IMR-90 (cell line): ENCODE measurements at regions not wholly inside any gene's neighbourhood (a gene's known extent, or its start where the extent isn't known, plus 50 kb on each side); places are given as distances from the start of the nearest gene placed in this dataset.

ENCODE experiments used
- ATAC-seq: fragments of 200-7000 bp; cut with Tn5 transposase; 2 replicates; pipeline ENCODE4 v1.9.1; 2020; ENCODE audit warnings: low read depth, mild to moderate bottlenecking, moderate library complexity
- BruUV-seq: library from RNA; stranded (reverse); fragments of 400-500 nt; replicated peaks from 2 replicates; lab custom pipeline; 2021; lab: Mats Ljungman, UMichigan
- CTCF ChIA-PET: fragments of 300-600 bp; formaldehyde crosslinking; extraction: SDS; loops from one replicate; lab custom pipeline; 2021; ENCODE audit warnings: antibody characterized with exemption; lab: Yijun Ruan, JAX
- POLR2A ChIA-PET: fragments of 300-600 bp; sonication (Branson Sonifier 250); formaldehyde crosslinking; loops from one replicate; lab custom pipeline; 2022; ENCODE audit warnings: antibody characterized with exemption; ENCODE audit not compliant: unreplicated experiment; lab: Charles Lee
- DNase-seq: peaks from one replicate; pipeline ENCODE4 v3.0.0; 2013
- H2AFZ ChIP-seq: replicated peaks from 2 replicates; pipeline ENCODE3; 2013; ENCODE audit warnings: low read length, mild to moderate bottlenecking; ENCODE audit not compliant: poor library complexity
- H2AK5ac ChIP-seq: 2 replicates; pipeline ENCODE4 v1.6.1; 2013; ENCODE audit warnings: low read depth, low read length, inconsistent platforms
- H2AK9ac ChIP-seq: replicated peaks from 2 replicates; pipeline ENCODE3; 2013; ENCODE audit warnings: mild to moderate bottlenecking, low read depth, low read length, moderate library complexity; ENCODE audit not compliant: poor library complexity
- H2BK120ac ChIP-seq: 2 replicates; pipeline ENCODE4 v1.6.1; 2013; ENCODE audit warnings: low read depth, low read length, inconsistent platforms
- H2BK15ac ChIP-seq: 3 replicates; pipeline ENCODE4 v1.6.1; 2013; ENCODE audit warnings: low read depth, low read length, inconsistent platforms
- H2BK20ac ChIP-seq: 2 replicates; pipeline ENCODE4 v1.6.1; 2013; ENCODE audit warnings: low read depth, mild to moderate bottlenecking, inconsistent platforms, low read length, moderate library complexity
- H2BK5ac ChIP-seq: 2 replicates; pipeline ENCODE4 v1.6.1; 2013; ENCODE audit warnings: mild to moderate bottlenecking, low read depth, low read length, inconsistent platforms; ENCODE audit not compliant: poor library complexity, severe bottlenecking
- H3K14ac ChIP-seq: replicated peaks from 2 replicates; pipeline ENCODE4 v1.6.1; 2013; ENCODE audit warnings: low read depth, low read length, inconsistent platforms
- H3K18ac ChIP-seq: 2 replicates; pipeline ENCODE4 v1.6.1; 2013; ENCODE audit warnings: low read depth, low read length, control low read depth
- H3K23ac ChIP-seq: 2 replicates; pipeline ENCODE4 v1.6.1; 2013; ENCODE audit warnings: low read depth, low read length, inconsistent platforms
- H3K27ac ChIP-seq: 2 replicates; pipeline ENCODE4 v1.5.1; 2013; ENCODE audit warnings: mild to moderate bottlenecking, control low read depth, low read length; ENCODE audit not compliant: insufficient read depth
- H3K27me3 ChIP-seq: 2 replicates; pipeline ENCODE4 v1.6.1; 2013; ENCODE audit warnings: low read length; ENCODE audit not compliant: control insufficient read depth, insufficient read depth
- H3K36me3 ChIP-seq: 2 replicates; pipeline ENCODE4 v1.6.1; 2013; ENCODE audit warnings: low read length, mixed read lengths; ENCODE audit not compliant: control insufficient read depth, insufficient read depth
- H3K4ac ChIP-seq: 2 replicates; pipeline ENCODE4 v1.6.1; 2013; ENCODE audit warnings: low read depth, low read length, inconsistent platforms
- H3K4me1 ChIP-seq: 2 replicates; pipeline ENCODE4 v1.6.1; 2013; ENCODE audit warnings: low read length, mixed read lengths; ENCODE audit not compliant: control insufficient read depth, insufficient read depth
- H3K4me2 ChIP-seq: 2 replicates; pipeline ENCODE4 v1.6.1; 2013; ENCODE audit warnings: low read depth, mild to moderate bottlenecking, control low read depth, low read length, moderate library complexity
- H3K4me3 ChIP-seq: 2 replicates; pipeline ENCODE4 v1.5.1; 2013; ENCODE audit warnings: low read depth, mild to moderate bottlenecking, control low read depth, low read length, moderate library complexity; ENCODE audit not compliant: insufficient read depth
- H3K56ac ChIP-seq: 2 replicates; pipeline ENCODE4 v1.6.1; 2013; ENCODE audit warnings: low read length, inconsistent platforms; ENCODE audit not compliant: insufficient read depth; ENCODE audit errors: extremely low read depth
- H3K79me1 ChIP-seq, 2 experiments: 2 replicates each; pipeline ENCODE4 v1.6.1; 2013; ENCODE audit warnings: low read length in 2 of 2, inconsistent platforms in 1 of 2, low read depth in 1 of 2
- H3K9ac ChIP-seq: 2 replicates; pipeline ENCODE4 v1.6.1; 2013; ENCODE audit warnings: low read depth, low read length, control low read depth
- H3K9me1 ChIP-seq: 2 replicates; pipeline ENCODE4 v1.6.1; 2013; ENCODE audit warnings: low read length, inconsistent platforms; ENCODE audit not compliant: insufficient read depth
- H3K9me3 ChIP-seq: 2 replicates; pipeline ENCODE4 v1.6.1; 2013; ENCODE audit warnings: low read length; ENCODE audit not compliant: control insufficient read depth, insufficient read depth
- H4K20me1 ChIP-seq: 2 replicates; pipeline ENCODE4 v1.6.1; 2013; ENCODE audit warnings: low read length, inconsistent platforms; ENCODE audit not compliant: insufficient read depth
- H4K5ac ChIP-seq: 2 replicates; pipeline ENCODE4 v1.6.1; 2013; ENCODE audit warnings: mild to moderate bottlenecking, low read depth, low read length, control low read depth
- H4K8ac ChIP-seq, 2 experiments: 2 replicates each; pipeline ENCODE4 v1.6.1; 2013; ENCODE audit warnings: low read depth in 2 of 2, low read length in 2 of 2, control low read depth in 1 of 2, inconsistent platforms in 1 of 2
- H4K91ac ChIP-seq: 2 replicates; pipeline ENCODE4 v1.6.1; 2013; ENCODE audit warnings: low read depth, low read length, inconsistent platforms; ENCODE audit not compliant: insufficient read depth
- BHLHE40 ChIP-seq: fragments of 150-350 bp; IDR thresholded peaks from 2 replicates; pipeline ENCODE4 v1.6.1; 2016; ENCODE audit warnings: mild to moderate bottlenecking, low read depth, low read length
- ELK1 ChIP-seq: fragments of 150-350 bp; IDR thresholded peaks from 2 replicates; pipeline ENCODE4 v1.6.1; 2016; ENCODE audit warnings: low read depth, mild to moderate bottlenecking, low read length, moderate library complexity, borderline replicate concordance
- MAFK ChIP-seq: IDR thresholded peaks from 2 replicates; pipeline ENCODE4 v1.6.1; 2012; ENCODE audit warnings: low read depth, low read length, improper control_type of control experiment
- POLR2A ChIP-seq: IDR thresholded peaks from 2 replicates; pipeline ENCODE4 v1.6.1; 2012; ENCODE audit warnings: mild to moderate bottlenecking, low read depth, low read length
- WGBS, 2 experiments: methylation state at CpG; one replicate each; pipeline versions ENCODE4 v1.1.5 to v1.1.7; 2013; ENCODE audit warnings: missing lambda C conversion rate in 2 of 2; ENCODE audit not compliant: insufficient read length in 1 of 2; ENCODE audit errors: extremely low coverage in 2 of 2; 5-methylcytosine and 5-hydroxymethylcytosine counted together
- dilution Hi-C: fragments of 300-500 bp; cut with HindIII; formaldehyde crosslinking; loops from one replicate; pipeline ENCODE4 v1.14.3; 2018; ENCODE audit warnings: low sequenced_read_pairs; ENCODE audit not compliant: unreplicated experiment
- in situ Hi-C: fragments of 300-500 bp; cut with MboI; formaldehyde crosslinking; loops from 3 replicates; pipeline ENCODE4 v1.14.3; 2019; ENCODE audit warnings: low sequenced_read_pairs, inconsistent platforms, mixed read lengths
- intact Hi-C: fragments of 100-400 bp; cut with micrococcal nuclease; formaldehyde crosslinking; loops from 2 replicates; pipeline ENCODE4 v1.10.0; 2022

- intact Hi-C loops, result no loop called here
These were observed 72.4 kb downstream of the ZNF281 start for GRCh38 chr1:200337410-200337809.

More at GRCh38 chr1:200337410-200337809, 72.4 kb downstream of the ZNF281 start:
- Histone ChIP-seq H3K4ac (peak overlapping the region; percentile 32; the same call in 1 of the 2 replicates), H3K79me1 (no peaks in the 10 kb centered on the region), H3K36me3 (no peaks in the 10 kb centered on the region), H3K14ac (peak overlapping the region; percentile 28), H4K8ac (peak overlapping the region; percentile 39 to 46; a peak in 3 of 4 replicates), H2BK20ac (peak overlapping the region; percentile 69), H3K4me1 (peaks cover 26% of the 10 kb centered on the region), H4K91ac (peak overlapping the region; percentile 48), H3K27ac (no peak overlapping the region), H3K4me2 (no peak overlapping the region), H3K27me3 (no peaks in the 10 kb centered on the region), H3K9ac (no peak overlapping the region), H3K18ac (peak overlapping the region; percentile 99; the same call in 1 of the 2 replicates), H4K5ac (peak overlapping the region; percentile 90; the same call in 1 of the 2 replicates), H3K9me3 (no peaks in the 10 kb centered on the region), H4K20me1 (no peaks in the 10 kb centered on the region), H2AK5ac (peak overlapping the region; percentile 75), H2BK120ac (peak overlapping the region; percentile 84), H2AFZ (no peak overlapping the region), H2BK5ac (peak overlapping the region; percentile 76), H3K23ac (peak overlapping the region; percentile 20; the same call in 1 of the 2 replicates), H2BK15ac (peak overlapping the region; percentile 79), H3K56ac (peak overlapping the region; percentile 19; the same call in 1 of the 2 replicates), H3K4me3 (no peak overlapping the region), H2AK9ac (no peak overlapping the region), H3K9me1 (peaks cover 3% of the 10 kb centered on the region)
- BruUV-seq, result no TSS peak
- in situ Hi-C loops (no loop called here), dilution Hi-C loops (no loop called here)
- DNase-seq, result no peak
- TF ChIP-seq MAFK (no peak), BHLHE40 (no peak), ELK1 (no peak), POLR2A (no peak)
- ChIA-PET POLR2A (no interaction called here), CTCF (interaction anchor here (1.3 kb wide), 1 partner anchor 12 kb away, joined by 3 read pairs; no protein-coding TSS in a partner anchor)
- WGBS, 2 experiments, result 100% methylated on average over 1 of the region's 2 CpGs; no CpG with 5 or more reads in 1 of the 2 experiments
- ATAC-seq, result no peak
